Epithelial cell of prostate (primary cell): ENCODE measurements at regions not wholly inside any gene's neighbourhood (a gene's known extent, or its start where the extent isn't known, plus 50 kb on each side); places are given as distances from the start of the nearest gene placed in this dataset.
"Not testable (repeated sequence)": the region's sequence is repeated elsewhere in the genome, so short reads cannot be mapped to it uniquely, and the experiment has no call there.

Experiments
- DNase-seq: peaks from one replicate; pipeline ENCODE4 v3.0.0-alpha.2; 2011; ENCODE audit warnings: low read depth, low spot score
- H3K27ac ChIP-seq: fragments of 450-650 bp; 2 replicates; pipeline ENCODE4 v1.5.1; 2017; ENCODE audit warnings: mild to moderate bottlenecking

DNA sequence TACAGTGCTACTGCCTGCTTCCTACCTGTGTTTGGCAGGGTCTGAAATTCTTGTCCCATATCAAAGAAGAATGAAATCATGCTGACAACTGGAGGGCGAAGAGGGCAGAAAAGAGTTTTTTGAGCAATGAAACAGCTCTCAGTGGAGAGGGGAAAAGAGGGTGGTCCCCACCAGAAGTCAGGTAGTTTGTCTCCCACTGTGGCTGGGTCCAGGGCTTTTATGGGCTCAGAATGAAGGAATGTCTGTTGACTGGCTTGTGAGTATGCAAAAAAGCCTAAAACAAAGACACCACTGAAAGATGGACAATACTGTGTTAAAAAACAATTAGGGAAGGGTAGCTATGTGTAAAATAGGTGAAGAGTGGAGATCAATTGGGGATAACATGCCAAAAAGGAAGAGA, 115.0 kb downstream of the ADAM29 start:
- no peak for DNase-seq
- H3K27ac ChIP-seq, result no peak overlapping the region

DNA sequence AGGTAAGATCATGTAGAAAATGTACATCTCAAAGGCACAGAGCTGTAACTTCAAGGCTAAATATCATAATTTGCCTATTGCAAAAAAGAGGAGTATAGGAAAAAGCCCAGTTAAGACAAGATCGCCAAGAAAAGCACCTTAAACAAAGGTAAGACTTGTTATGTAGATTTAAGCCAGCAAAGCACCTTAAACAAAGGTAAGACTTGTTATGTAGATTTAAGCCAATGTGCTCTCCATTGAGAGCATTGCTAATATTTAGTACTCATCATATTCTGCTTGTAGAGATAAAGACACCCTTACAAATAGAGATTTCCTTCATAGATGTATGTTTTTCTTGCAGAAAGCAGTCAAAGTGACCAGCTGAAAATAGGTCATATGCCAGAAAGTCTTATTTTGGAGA, 115.8 kb downstream of the ADAM29 start:
- H3K27ac ChIP-seq, result no peak overlapping the region
- no peak for DNase-seq

DNA sequence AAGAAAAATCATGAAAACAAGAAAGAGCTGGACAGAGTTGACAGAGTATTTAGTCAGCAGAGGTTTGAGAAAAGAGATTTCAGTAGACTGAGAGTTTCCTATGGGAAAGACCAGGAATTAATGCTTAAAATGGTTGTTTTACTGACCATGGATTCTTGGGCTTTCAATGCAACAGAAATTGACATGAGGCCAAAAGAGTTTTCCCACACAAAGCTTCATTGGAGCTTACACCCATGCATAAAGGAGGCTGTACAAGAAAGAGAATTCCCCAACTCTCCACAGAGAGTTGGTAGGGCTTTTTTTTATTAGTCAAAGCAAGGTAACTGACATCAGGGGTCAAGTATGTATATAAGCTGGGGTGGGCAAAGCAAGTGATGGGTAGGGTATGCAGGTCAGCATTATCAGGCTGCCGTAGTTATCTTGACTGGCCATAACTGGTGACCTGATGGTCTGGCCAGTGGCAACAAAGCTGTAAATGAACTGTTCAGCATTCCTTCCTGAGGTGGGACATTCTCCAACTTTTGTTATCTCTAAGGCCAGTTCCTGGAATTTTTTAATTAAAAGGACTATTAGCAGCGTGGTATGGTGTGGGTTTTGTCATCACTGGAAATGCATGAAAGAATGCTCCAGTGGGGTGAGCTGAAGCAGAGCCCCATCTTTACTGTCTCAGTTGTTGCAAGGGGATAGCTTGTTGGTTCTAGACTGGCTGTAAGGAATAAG, 117.0 kb downstream of the ADAM29 start:
- no peak overlapping the region for H3K27ac ChIP-seq
- DNase-seq, result no peak

DNA sequence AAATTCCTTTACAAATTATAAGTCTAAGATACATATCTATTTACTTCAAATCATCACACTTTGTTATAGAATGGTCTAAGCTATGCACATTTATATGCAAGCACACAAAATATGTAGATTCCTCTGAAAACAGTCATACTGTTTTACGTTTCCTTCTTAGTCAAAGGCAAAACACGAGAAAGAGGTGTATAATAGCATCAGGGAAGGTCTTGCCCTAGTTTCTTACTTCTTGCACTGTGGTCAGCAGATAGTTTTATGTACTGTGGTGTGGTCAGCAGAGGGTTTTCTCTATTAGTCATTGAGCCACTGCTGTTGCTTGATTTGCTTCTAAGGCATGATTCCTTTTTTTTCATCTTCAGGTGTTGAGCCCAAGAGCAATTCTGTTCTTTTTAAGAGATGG, 117.7 kb downstream of the ADAM29 start:
- no peak for DNase-seq
- H3K27ac ChIP-seq, result no peak overlapping the region

DNA sequence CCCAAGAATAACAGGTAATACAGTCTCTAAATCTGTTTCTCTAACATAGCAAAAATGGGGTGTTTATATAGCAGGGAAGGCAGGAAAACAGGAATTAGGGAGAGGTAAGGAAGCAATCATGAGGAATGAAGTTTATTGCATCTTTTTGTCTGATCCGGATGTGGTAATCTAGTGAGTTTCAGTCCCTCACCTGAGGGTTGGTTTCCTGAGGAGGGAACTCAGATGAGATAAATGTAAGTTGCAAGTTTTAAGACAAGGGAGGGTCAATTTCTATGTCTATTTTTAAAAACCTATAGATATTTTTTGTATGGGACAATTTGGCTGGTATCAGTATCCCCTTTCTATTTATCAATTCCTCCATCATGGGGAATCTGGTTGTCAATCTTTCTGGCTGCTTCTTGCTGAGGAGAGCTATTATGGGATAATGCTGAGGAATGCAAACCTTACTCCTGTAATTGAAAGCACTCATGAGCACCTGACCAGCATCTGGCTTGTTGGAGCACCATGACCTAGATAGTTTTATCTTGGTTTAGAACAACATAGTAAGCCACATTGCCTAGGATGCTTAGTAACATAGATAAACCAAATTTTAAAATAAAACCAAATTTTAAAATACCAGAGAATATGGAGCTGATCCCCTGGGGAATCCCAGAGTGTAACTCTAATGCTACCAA, 130.1 kb downstream of the ADAM29 start:
- no peak for DNase-seq
- no peak overlapping the region for H3K27ac ChIP-seq

DNA sequence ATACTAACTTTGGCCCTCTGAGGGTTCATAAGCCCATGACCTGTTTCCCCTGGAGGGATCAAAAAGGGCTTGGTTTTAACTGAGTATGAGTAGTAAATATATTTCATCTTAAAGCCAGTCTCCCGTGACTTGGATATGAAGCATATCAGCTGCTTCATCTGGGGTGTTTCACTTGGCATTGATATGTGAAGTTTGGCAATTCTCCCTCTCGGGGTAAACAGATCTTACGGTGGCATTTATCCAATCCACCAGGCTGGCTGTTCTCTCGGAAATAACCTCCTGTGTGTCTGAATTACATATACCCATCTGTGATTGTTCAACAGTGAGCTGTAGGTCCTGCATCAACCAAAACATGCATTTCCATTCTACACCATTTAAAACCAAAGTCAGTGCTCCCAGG, 130.7 kb downstream of the ADAM29 start:
- no peak for DNase-seq

DNA sequence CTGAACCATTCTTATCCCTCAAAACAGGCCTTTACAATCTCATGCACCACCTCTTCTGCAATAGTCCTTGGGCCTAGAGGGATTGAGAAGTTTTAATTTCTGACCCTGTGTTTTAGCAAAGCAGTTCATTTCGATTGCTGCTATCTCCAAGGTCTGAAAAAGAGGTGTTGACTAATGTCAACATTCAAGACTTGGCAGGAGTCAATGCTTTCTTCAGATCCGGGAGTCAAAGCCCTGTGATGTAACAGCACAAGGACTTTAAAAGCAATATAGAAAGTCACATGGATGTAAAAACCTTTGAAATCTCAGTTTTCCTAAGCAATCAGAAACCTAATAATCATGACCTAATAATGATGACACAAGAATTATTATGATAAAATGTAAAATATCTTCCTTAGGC, 133.8 kb downstream of the ADAM29 start:
- no peak overlapping the region for H3K27ac ChIP-seq
- DNase-seq, result no peak

More for the DNA sequence above, 130.7 kb downstream of the ADAM29 start:
- no peak overlapping the region for H3K27ac ChIP-seq

DNA sequence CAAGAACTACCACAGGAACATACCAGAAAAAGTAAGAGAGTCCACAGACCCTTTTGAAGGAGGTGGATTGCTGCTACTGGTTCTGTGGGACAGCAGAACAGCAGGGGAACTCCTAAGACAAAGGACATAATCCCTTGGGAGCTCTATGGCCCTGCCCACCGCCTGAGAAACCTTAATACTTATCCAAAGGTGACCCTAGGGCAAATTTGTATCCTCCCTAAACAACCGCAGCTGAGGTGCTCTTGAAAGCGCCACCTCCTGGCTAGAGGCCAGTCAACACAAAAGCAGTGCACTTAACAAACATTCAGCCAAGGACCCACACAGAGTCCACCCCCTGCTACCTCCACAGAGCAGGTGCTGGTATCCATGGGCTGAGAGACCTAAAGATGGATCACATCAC, 136.8 kb downstream of the ADAM29 start:
- DNase-seq, result no peak

DNA sequence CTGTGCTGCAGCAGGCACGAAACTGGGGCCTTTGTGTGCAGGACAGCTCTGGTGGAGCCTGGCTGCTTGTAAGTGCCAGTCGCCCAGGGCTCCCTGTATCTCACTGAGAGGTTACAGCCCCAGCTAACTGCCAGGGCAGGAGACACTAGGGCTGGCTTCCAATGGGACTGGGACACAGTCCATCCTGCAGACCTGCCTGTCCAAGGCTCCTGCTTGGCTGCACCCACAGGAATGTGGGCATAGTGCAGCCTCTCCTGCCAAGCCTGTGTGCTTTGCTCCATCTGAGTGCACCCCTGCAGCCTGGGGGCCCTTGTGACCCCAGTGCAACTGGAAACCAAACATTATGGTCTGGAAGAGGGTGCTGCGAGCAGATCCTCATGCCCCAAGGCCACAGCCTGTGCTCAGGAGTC, 144.0 kb downstream of the ADAM29 start:
- no peak overlapping the region for H3K27ac ChIP-seq
- no peak for DNase-seq

More for the DNA sequence above, 136.8 kb downstream of the ADAM29 start:
- H3K27ac ChIP-seq, result no peak overlapping the region

DNA sequence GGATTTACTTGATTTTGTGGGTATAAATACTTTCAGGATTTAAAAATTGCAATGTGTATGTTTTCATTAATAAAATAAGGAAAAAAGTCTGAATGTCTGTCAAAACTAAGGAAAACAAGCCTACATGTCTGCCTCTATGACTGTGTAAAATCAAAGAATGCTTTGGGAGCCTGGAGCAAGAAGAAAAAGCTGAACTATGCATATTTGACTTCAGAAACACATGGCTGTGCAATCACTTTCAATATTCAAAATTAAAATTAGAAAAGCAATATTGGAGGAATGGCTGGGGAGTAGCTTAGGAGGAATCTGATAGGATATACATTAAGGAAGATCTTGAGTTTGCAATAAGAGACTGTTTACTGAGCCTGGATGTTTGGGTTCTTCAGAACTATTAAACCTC, 147.1 kb downstream of the ADAM29 start:
- H3K27ac ChIP-seq, result no peak overlapping the region
- no peak for DNase-seq

DNA sequence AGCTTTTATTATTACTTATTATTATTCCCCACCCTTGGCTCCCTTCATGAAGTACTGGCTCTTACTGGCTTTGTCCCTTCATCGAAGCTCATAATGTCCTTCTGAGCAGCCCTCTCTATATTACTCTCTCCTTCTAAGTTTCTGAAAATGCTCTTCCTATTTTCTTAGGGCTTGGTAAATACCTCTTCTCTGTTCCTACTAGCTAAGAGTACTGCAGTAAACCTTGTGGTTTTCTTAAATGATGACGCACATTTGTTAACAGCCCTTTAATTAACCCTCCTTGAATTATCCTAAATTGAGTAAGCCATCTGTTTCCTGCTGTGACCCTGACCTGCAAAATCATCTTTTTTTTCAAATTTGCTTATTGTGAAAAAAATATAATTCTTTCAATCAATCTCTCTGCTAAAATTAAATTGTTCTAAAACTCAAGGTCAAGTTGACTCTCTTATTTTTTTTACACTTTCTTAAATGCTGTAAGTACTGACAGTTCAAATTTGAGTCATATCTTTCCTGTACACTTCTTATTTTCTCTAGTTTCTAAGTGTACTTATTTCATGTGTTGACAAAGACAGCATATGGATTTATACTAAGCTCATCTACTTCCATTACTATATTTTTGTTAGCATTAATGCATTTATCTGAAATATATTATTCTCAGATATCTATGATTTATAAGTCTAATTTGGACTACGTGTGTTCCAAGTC, 148.9 kb downstream of the ADAM29 start:
- no peak overlapping the region for H3K27ac ChIP-seq
- DNase-seq, result no peak

DNA sequence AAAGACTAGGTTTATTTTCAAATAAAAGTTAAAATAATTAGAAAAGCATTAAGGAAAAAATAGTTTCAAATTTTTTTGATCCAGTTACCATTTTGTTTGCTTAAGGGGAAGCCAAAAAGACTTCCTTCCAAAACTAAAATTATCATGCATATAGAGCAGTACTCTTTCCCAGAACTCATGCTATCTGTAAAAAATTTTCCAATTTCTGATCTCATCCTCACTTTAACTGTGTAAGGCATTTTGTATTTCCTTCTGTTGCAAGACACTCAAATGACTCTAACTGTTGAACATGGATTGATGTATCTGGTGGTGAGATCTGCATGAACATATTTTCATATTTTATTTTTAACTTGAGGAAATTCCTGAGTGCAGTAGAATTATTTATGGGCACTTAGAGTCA, 150.1 kb downstream of the ADAM29 start:
- no peak overlapping the region for H3K27ac ChIP-seq
- no peak for DNase-seq

DNA sequence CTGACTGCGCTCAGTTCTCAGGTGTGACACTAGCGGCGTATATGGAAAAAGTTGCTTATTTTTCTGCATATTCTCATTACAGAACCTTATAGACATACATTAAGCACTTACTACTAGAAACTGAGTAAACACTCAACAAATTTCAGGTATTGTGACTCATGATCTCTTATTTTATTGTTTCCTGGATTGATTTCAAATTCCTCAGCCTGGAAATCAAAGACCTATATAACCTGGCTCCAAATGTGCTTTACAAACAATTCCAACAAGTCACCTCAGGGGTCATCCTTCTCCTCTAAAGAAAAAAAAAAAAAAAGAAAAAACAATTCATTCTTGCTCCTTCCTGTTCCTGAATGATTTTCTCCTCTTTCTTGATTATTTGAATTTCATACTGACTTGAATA, 152.3 kb downstream of the ADAM29 start:
- no peak for DNase-seq
- H3K27ac ChIP-seq, result no peak overlapping the region

DNA sequence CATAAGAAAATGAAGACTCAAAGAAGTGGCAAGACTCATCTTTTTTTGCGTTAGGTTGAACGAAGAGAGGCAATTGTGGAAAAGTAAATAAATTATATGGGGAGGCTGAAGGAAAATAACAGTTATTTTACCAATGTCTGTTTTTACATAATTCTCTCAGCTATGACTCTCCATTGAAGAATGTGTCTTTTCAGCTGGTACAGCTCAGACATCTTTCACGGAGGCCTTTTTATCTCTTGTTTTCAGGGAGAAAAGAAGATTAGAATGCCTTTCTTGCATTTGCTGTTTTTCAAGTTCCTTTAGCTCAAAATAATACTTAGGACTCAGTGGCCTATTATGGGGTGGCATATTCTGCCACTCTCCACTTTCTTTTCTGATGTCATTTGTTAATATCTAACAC, 153.0 kb downstream of the ADAM29 start:
- DNase-seq, result no peak
- no peak overlapping the region for H3K27ac ChIP-seq

DNA sequence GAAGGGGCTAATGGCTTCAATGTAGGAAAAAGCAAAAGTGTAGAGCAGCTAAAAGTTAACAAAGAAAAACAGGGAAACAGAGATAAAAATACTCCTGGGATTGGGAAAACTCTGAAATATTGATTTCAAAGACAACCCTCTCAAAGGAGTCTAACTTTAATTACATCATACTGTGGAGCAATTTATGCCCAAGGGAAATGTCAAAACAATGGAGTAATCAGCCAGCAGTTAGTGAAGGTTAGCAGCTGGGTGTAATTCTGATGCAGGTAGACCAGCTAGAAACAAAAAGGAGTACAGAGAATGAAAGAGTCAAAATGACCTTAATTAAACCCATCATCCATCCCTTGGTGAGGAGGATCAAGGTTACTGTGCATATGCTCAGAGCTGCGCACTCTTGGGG, 169.0 kb downstream of the ADAM29 start:
- DNase-seq, result no peak
- H3K27ac ChIP-seq, result no peak overlapping the region

DNA sequence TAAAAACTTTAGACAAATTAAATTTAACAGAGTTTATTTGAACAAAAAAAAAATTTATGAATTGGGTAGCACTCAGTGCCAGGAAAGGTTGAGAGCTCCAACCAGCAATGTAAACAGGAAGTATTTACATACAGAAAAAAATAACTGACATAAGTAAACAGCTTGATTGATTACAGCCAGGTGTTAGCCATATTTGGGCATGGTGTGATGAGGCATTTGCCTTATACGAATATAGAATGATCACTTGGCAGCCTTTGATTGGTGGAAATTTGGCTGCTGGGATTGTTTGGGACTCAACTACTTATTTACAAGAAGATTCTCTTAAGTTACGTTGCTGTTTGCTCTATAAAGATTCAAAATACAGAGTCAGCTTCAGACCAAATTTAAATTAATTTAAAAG, 172.0 kb downstream of the ADAM29 start:
- DNase-seq, result no peak
- no peak overlapping the region for H3K27ac ChIP-seq

DNA sequence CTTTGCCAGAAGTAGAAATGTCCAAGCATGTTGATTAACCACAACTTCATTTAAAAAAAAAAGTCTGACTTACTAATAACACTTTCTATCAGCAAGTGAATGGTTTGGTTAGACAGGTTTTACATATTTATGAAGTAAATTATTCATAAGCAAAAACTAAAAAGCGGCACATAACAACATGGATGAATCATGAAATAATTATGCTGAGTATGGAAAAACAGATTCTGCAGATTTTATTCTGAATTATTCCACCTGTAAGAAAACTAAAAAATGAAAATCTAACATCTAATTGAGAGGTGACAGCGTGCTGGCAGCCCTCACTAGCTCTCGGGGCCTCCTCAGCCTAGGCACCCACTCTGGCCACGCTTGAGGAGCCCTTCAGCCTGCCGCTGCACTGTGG, 173.5 kb downstream of the ADAM29 start:
- no peak overlapping the region for H3K27ac ChIP-seq
- no peak for DNase-seq

DNA sequence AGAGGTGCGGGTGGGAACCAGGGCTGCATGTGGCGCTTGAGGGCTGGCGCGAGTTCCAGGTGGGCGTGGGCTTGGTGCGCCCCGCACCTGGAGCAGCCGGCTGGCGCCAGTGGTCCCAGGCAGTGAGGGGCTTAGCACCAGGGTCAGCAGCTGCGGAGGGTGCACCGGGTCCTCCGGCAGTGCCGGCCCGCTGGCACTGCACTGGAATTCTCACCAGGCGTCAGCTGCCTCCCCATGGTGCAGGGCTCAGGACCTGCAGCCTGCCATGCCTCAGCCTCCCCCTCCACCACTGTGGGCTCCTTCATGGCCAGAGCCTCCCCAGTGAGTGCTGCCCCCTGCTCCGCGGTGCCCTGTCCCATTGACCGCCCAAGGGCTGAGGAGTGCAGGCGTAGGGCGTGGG, 174.0 kb downstream of the ADAM29 start:
- DNase-seq, result no peak
- no peak overlapping the region for H3K27ac ChIP-seq

DNA sequence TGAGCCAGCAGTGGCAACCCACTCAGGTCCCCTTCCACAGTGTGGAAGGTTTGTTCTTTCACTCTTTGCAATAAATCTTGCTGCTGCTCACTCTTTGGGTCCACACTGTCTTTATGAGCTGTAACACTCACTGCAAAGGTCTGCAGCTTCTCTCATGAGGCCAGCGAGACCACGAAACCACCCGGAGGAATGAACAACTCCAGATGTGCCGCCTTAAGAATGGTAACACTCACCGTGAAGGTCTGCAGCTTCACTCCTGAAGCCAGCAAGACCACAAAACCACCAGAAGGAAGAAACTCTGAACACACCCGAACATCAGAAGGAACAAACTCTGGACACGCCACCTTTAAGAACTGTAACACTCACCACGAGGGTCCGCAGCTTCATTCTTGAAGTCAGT, 174.9 kb downstream of the ADAM29 start:
- H3K27ac ChIP-seq, DNase-seq: not testable (repeated sequence)

DNA sequence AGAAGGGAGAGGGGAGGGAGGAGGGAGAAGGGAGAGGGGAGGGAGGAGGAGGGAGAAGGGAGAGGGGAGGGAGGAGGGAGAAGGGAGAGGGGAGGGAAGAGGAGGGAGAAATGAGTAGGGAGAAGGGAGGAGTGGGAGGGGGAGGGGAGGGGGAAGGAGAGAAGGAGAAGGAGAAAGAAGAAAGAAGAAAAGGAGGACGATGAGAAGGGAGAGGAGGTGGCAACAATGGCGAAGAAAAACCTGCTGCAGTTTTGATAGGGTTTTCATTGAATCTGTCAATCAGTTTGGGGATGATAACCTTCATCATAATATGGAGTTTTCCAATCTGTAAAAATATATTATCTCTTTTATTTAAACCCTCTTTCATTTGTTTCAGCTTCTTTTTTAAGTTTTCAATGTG, 185.2 kb downstream of the ADAM29 start:
- no peak for DNase-seq
- H3K27ac ChIP-seq, result no peak overlapping the region

DNA sequence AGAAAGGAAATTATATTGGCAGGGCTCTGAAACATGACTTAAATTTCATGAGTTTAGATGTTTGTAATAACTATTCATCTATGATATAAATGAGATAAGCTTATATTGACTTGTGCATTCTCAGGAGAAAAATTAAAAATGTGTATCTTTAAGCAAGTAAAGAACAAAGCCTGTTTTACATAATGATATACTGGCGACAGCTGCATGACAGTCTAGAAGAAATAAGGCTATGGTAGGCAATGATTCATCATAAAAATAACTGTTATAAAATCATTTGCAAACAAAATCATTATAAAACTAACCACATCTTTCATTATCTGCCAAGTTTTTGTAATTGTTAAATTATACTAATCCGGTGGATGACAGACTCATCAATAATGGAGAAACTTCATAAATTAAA, 188.1 kb downstream of the ADAM29 start:
- DNase-seq, result no peak
- H3K27ac ChIP-seq, result no peak overlapping the region

DNA sequence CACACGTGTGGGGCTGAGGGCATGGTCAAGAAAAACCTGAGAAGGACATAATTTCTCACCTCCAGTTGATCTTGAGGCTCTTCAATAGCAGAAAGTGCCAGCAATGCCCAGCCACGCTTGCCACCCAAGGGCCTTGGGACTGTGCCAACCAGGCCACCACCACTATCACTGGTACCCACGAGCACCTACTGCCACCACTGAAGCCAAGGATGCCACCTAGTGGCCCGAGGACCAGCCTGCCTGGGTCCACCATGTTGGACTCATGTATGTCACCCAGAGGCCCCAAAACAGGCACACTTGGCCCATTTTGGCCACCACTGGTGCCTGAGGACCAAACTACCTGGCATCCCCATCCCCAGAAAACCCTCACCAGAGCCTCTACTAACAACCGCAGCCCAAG, 191.8 kb downstream of the ADAM29 start:
- no peak for DNase-seq
- H3K27ac ChIP-seq, result no peak overlapping the region
